ENCODE measurements at regions not wholly inside any gene's neighbourhood (a gene's known extent, or its start where the extent isn't known, plus 50 kb on each side); places are given as distances from the start of the nearest gene placed in this dataset.

GRCh38 chr18:38167623-38168022, 602.0 kb upstream of the CELF4 start:
- no peaks in the 10 kb centered on the region for H3F3A ChIP-seq (replicated peaks; ENCODE audit: low read depth)
- no peaks in the 10 kb centered on the region for H4K20me1 ChIP-seq (replicated peaks; ENCODE audit: insufficient read depth)
- H3K27ac ChIP-seq (ENCODE audit: low read depth), result no peak overlapping the region
- Mint-ChIP-seq H3K27ac (no peak overlapping the region), H3K4me3 (no peak overlapping the region), H3K36me3 (ENCODE audit: low read depth) (no peaks in the 10 kb centered on the region), H3K27me3 (ENCODE audit: insufficient read depth, low read depth, poor library complexity) (no peaks in the 10 kb centered on the region), H3K4me1 (no peaks in the 10 kb centered on the region), H3K9me3 (no peaks in the 10 kb centered on the region)
- no peaks in the 10 kb centered on the region for H3K27me3 ChIP-seq (ENCODE audit: insufficient read depth)
- H2AFZ ChIP-seq, result no peak overlapping the region
- no peak for ATAC-seq
- DNase-seq (ENCODE audit: low spot score), result no peak
- H3K4me3 ChIP-seq, result no peak overlapping the region
- H3K79me2 ChIP-seq (replicated peaks; ENCODE audit: insufficient read depth), result no peaks in the 10 kb centered on the region
- no peak overlapping the region for H3K4me2 ChIP-seq
- H3K9me2 ChIP-seq (ENCODE audit: insufficient read depth), result no peaks in the 10 kb centered on the region
- no peaks in the 10 kb centered on the region for H3K36me3 ChIP-seq (ENCODE audit: insufficient read depth)
- no peak for TF ChIP-seq EZH2phosphoT487 (IDR thresholded peaks at IDR 0.05; ENCODE audit: unreplicated experiment)
- no peak for TF ChIP-seq REST (IDR thresholded peaks at IDR 0.05; ENCODE audit: unreplicated experiment)
- TF ChIP-seq CTCF (conservative IDR thresholded peaks at IDR 0.05; ENCODE audit: low read depth in 2 of 2), result no peak
- no peak for TF ChIP-seq NANOG (IDR thresholded peaks at IDR 0.05; ENCODE audit: borderline replicate concordance)
- TF ChIP-seq POLR2AphosphoS5 (IDR thresholded peaks at IDR 0.05; ENCODE audit: low read depth), result no peak
- TF ChIP-seq ETS1 (IDR thresholded peaks at IDR 0.05), result no peak
- no peak for TF ChIP-seq ZNF462 (CRISPR knock-in tag; IDR thresholded peaks at IDR 0.05)
- TF ChIP-seq ZNF114 (CRISPR knock-in tag; IDR thresholded peaks at IDR 0.05), result no peak
- no peak for TF ChIP-seq JUNB (IDR thresholded peaks at IDR 0.05; ENCODE audit: unreplicated experiment)
- no peak for TF ChIP-seq CREB1 (CRISPR knock-in tag; IDR thresholded peaks at IDR 0.05; ENCODE audit: low read depth)
- TF ChIP-seq EZH2 (IDR thresholded peaks at IDR 0.05; ENCODE audit: low read depth, unreplicated experiment), result no peak
- TF ChIP-seq ZNF331 (CRISPR knock-in tag; IDR thresholded peaks at IDR 0.05; ENCODE audit: low read depth), result no peak
- no peak for TF ChIP-seq STAT1 (IDR thresholded peaks at IDR 0.05; ENCODE audit: unreplicated experiment)
- H3K4me1 ChIP-seq (ENCODE audit: insufficient read depth), result no peaks in the 10 kb centered on the region

Measured in GM23338 (cell line).